MM.1S (cell line): ENCODE measurements at regions not wholly inside any gene's neighbourhood (a gene's known extent, or its start where the extent isn't known, plus 50 kb on each side); places are given as distances from the start of the nearest gene placed in this dataset.

Source experiments
- DNase-seq: peaks from one replicate; pipeline ENCODE4 v3.0.0-alpha.2; 2015
- H2AFZ ChIP-seq: fragments of 300-600 bp; sonication (generic); 2 replicates; pipeline ENCODE4 v1.6.0; 2016; ENCODE audit warnings: antibody characterized with exemption, low read length
- H3F3A ChIP-seq: fragments of 300-600 bp; sonication (generic); 2 replicates; pipeline ENCODE4 v1.6.1; 2016; ENCODE audit warnings: mild to moderate bottlenecking, antibody characterized with exemption, low read length, moderate library complexity, mixed read lengths; ENCODE audit not compliant: insufficient read depth
- H3K27ac ChIP-seq: fragments of 300-600 bp; sonication (generic); 2 replicates; pipeline ENCODE4 v1.5.1; 2016; ENCODE audit warnings: mild to moderate bottlenecking, low read length
- H3K27me3 ChIP-seq: fragments of 300-600 bp; sonication (generic); replicated peaks from 2 replicates; pipeline ENCODE4 v1.6.0; 2016; ENCODE audit warnings: low read length; ENCODE audit not compliant: insufficient read depth
- H3K36me3 ChIP-seq: fragments of 300-600 bp; sonication (generic); replicated peaks from 2 replicates; pipeline ENCODE4 v1.6.1; 2016; ENCODE audit warnings: mild to moderate bottlenecking, low read length, mixed read lengths; ENCODE audit not compliant: insufficient read depth
- H3K4me1 ChIP-seq: fragments of 300-600 bp; sonication (generic); 2 replicates; pipeline ENCODE4 v1.6.1; 2016; ENCODE audit warnings: low read length, mixed read lengths
- H3K4me2 ChIP-seq: fragments of 300-600 bp; sonication (generic); 2 replicates; pipeline ENCODE4 v1.6.0; 2016; ENCODE audit warnings: low read depth, low read length
- H3K4me3 ChIP-seq: fragments of 300-600 bp; sonication (generic); 2 replicates; pipeline ENCODE4 v1.5.1; 2016; ENCODE audit warnings: low read length, mixed read lengths
- H3K79me2 ChIP-seq: fragments of 300-600 bp; sonication (generic); 2 replicates; pipeline ENCODE4 v1.6.1; 2016; ENCODE audit warnings: mixed run types, low read length, mixed read lengths
- H3K9ac ChIP-seq: fragments of 300-600 bp; sonication (generic); 2 replicates; pipeline ENCODE4 v1.6.1; 2016; ENCODE audit warnings: low read length, mixed read lengths
- H3K9me2 ChIP-seq: fragments of 300-600 bp; sonication (generic); replicated peaks from 2 replicates; pipeline ENCODE4 v1.6.1; 2016; ENCODE audit warnings: mild to moderate bottlenecking, low read length, mixed read lengths; ENCODE audit not compliant: insufficient read depth
- H3K9me3 ChIP-seq: fragments of 300-600 bp; sonication (generic); replicated peaks from 2 replicates; pipeline ENCODE4 v1.6.1; 2016; ENCODE audit warnings: mild to moderate bottlenecking, low read length, mixed read lengths; ENCODE audit not compliant: insufficient read depth
- H4K20me1 ChIP-seq: fragments of 300-600 bp; sonication (generic); 2 replicates; pipeline ENCODE4 v1.6.1; 2016; ENCODE audit warnings: mild to moderate bottlenecking, low read length, moderate library complexity, mixed read lengths; ENCODE audit not compliant: insufficient read depth
- EZH2 ChIP-seq: fragments of 300-600 bp; sonication (generic); optimal IDR thresholded peaks from 2 replicates; pipeline ENCODE3; 2017; ENCODE audit warnings: low read depth, mild to moderate bottlenecking, antibody characterized with exemption, low read length, mixed read lengths
- EZH2phosphoT487 ChIP-seq: fragments of 300-600 bp; sonication (generic); IDR thresholded peaks from 2 replicates; pipeline ENCODE4 v1.6.1; 2018; ENCODE audit warnings: antibody characterized with exemption, low read length
- TF ChIP-seq, protein P1 (sequence below): fragments of 300-600 bp; sonication (generic); IDR thresholded peaks from 2 replicates; pipeline ENCODE4 v1.5.1; 2016; ENCODE audit warnings: antibody characterized with exemption, low read length, mixed read lengths

DNA sequence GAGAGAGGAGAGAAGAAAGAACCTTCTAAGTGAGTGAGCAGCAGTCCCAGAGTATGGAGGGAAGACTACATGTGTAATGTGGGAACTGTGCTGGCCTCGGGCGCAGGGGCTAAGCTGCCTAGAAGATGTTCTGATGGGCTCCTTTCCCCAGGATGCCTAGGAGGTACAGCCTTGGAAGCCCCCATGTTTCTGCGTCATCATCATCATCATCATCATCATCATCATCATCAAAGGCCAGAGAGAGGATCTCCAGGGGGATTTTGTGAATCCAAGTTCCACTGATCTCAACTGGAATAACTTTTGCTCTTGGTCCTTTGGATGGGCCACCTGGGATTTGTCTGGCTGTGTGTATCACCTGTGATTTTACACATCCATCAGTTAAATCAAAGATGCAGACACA lies 86.0 kb downstream of the BUB3 start:
- H3K9me3 ChIP-seq: no peaks in the 10 kb centered on the region

DNA sequence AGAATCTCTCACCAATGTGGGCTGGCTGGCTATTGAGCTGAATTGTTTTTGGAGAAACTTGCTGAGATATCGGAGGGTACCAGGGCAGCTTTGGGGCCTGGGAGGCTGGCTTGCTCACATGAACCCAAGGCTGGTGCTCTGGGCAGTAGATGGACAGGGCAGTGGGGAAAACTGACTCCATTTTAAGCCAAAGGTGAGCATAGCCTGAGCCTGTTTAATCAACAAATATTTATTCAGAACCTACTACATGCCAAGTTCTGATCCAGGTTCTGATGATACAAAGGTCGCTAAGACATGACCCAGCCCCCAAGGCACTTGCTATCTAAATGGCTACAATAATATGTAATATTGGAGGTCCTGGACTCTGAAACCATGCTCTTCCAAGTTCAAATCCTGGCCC lies 86.6 kb downstream of the BUB3 start:
- no peaks in the 10 kb centered on the region for H4K20me1 ChIP-seq
- TF ChIP-seq EZH2phosphoT487 (no peak), EZH2 (no peak)
- TF ChIP-seq, protein P1, sequence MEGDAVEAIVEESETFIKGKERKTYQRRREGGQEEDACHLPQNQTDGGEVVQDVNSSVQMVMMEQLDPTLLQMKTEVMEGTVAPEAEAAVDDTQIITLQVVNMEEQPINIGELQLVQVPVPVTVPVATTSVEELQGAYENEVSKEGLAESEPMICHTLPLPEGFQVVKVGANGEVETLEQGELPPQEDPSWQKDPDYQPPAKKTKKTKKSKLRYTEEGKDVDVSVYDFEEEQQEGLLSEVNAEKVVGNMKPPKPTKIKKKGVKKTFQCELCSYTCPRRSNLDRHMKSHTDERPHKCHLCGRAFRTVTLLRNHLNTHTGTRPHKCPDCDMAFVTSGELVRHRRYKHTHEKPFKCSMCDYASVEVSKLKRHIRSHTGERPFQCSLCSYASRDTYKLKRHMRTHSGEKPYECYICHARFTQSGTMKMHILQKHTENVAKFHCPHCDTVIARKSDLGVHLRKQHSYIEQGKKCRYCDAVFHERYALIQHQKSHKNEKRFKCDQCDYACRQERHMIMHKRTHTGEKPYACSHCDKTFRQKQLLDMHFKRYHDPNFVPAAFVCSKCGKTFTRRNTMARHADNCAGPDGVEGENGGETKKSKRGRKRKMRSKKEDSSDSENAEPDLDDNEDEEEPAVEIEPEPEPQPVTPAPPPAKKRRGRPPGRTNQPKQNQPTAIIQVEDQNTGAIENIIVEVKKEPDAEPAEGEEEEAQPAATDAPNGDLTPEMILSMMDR: no peak
- no peaks in the 10 kb centered on the region for H3K36me3 ChIP-seq
- no peak overlapping the region for H3K4me2 ChIP-seq
- no peaks in the 10 kb centered on the region for H3K9me3 ChIP-seq
- H2AFZ ChIP-seq: no peak overlapping the region
- no peak overlapping the region for H3K27ac ChIP-seq
- DNase-seq: no peak
- no peaks in the 10 kb centered on the region for H3K27me3 ChIP-seq
- no peaks in the 10 kb centered on the region for H3F3A ChIP-seq
- H3K79me2 ChIP-seq: no peaks in the 10 kb centered on the region
- no peak overlapping the region for H3K9ac ChIP-seq
- no peak overlapping the region for H3K4me3 ChIP-seq
- H3K9me2 ChIP-seq: no peaks in the 10 kb centered on the region
- no peaks in the 10 kb centered on the region for H3K4me1 ChIP-seq

More for the DNA sequence above, 86.0 kb downstream of the BUB3 start:
- no peaks in the 10 kb centered on the region for H3K4me1 ChIP-seq
- H3K4me2 ChIP-seq: no peak overlapping the region
- no peaks in the 10 kb centered on the region for H4K20me1 ChIP-seq
- TF ChIP-seq, protein P1: no peak
- TF ChIP-seq EZH2 (no peak), EZH2phosphoT487 (no peak)
- DNase-seq: no peak
- no peak overlapping the region for H3K27ac ChIP-seq
- no peaks in the 10 kb centered on the region for H3F3A ChIP-seq
- no peak overlapping the region for H2AFZ ChIP-seq
- H3K9ac ChIP-seq: no peak overlapping the region
- H3K27me3 ChIP-seq: no peaks in the 10 kb centered on the region
- no peak overlapping the region for H3K4me3 ChIP-seq
- no peaks in the 10 kb centered on the region for H3K79me2 ChIP-seq
- H3K9me2 ChIP-seq: no peaks in the 10 kb centered on the region
- no peaks in the 10 kb centered on the region for H3K36me3 ChIP-seq

DNA sequence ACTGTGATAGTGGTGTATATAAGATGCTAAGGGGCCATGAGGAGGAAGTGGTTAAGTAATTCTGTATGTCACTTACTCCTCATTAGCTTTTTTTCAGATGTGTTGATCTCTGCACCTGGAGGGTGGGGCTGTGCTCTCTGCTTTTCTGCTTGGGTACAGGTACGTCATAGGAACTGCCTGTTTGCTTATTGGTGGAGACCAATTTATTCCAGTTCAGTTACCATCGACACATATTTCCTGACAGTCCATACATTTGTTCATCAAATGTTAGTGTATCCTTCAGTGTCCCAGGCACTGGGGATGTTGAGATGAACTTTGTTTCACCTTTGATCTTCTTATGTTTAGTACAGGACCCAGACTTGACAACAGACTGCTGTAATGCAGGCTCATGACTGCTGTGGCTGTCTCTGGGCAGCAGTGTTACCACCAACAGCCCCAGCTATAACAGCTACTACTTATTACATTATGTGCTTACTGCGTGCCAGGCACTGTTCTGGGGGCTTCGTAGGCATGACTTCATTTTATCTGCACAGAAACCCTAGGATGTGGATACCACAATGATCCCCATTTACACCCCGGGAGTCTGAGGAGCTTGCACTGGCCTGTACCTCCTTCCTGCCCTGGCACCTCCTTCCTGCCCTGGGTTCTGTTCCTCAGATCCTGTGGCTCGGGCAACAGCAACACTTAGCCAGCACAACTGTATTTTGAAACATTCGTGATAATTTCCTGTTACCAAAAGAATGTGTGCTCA lies 87.4 kb downstream of the BUB3 start:
- no peak for TF ChIP-seq EZH2
- no peak for TF ChIP-seq EZH2phosphoT487
- TF ChIP-seq, protein P1: no peak
- H3K36me3 ChIP-seq: no peaks in the 10 kb centered on the region
- DNase-seq: no peak
- no peaks in the 10 kb centered on the region for H3K27me3 ChIP-seq
- H3K4me1 ChIP-seq: no peaks in the 10 kb centered on the region
- no peak overlapping the region for H3K4me3 ChIP-seq
- no peaks in the 10 kb centered on the region for H3F3A ChIP-seq
- no peak overlapping the region for H2AFZ ChIP-seq
- H3K79me2 ChIP-seq: no peaks in the 10 kb centered on the region
- H3K9me3 ChIP-seq: no peaks in the 10 kb centered on the region
- no peak overlapping the region for H3K4me2 ChIP-seq
- no peak overlapping the region for H3K9ac ChIP-seq
- no peaks in the 10 kb centered on the region for H3K9me2 ChIP-seq
- no peaks in the 10 kb centered on the region for H4K20me1 ChIP-seq
- no peak overlapping the region for H3K27ac ChIP-seq
